ENCODE measurements at regions not wholly inside any gene's neighbourhood (a gene's known extent, or its start where the extent isn't known, plus 50 kb on each side); places are given as distances from the start of the nearest gene placed in this dataset.

GRCh38 chr2:144948205-144948855 lies 428.4 kb upstream of the ZEB2 start:
- no peak for DNase-seq
- Histone ChIP-seq H4K5ac (ENCODE audit: insufficient read length, low read depth, low read length) (no peak overlapping the region), H4K8ac (replicated peaks; ENCODE audit: insufficient read length, low read depth, low read length) (no peak overlapping the region), H3K14ac (ENCODE audit: insufficient read depth, low read length) (no peak overlapping the region), H3K9me3 (ENCODE audit: control insufficient read depth, low read depth, low read length) (no peaks in the 10 kb centered on the region), H2BK20ac (ENCODE audit: low read depth, low read length, poor library complexity, severe bottlenecking) (no peak overlapping the region), H3K4me2 (ENCODE audit: insufficient read depth, insufficient read length, low read length) (no peak overlapping the region), H3K79me1 (ENCODE audit: insufficient read depth, low read depth, low read length, poor library complexity, severe bottlenecking) (no peaks in the 10 kb centered on the region), H2AFZ (ENCODE audit: low read length) (no peak overlapping the region), H3K18ac (ENCODE audit: insufficient read length, low read depth, low read length) (no peak overlapping the region), H2BK5ac (ENCODE audit: insufficient read length, low read length) (no peak overlapping the region), H4K91ac (ENCODE audit: insufficient read length, low read depth, low read length) (no peak overlapping the region), H3K4ac (ENCODE audit: low read depth, low read length) (no peak overlapping the region), H2AK5ac (ENCODE audit: insufficient read length, low read length) (no peak overlapping the region), H2BK15ac (ENCODE audit: low read depth, low read length) (no peak overlapping the region), H4K20me1 (ENCODE audit: control insufficient read depth, insufficient read depth, insufficient read length) (no peaks in the 10 kb centered on the region), H3K23ac (ENCODE audit: insufficient read length, low read depth, low read length) (no peak overlapping the region), H3K27ac (ENCODE audit: insufficient read length, low read depth, low read length) (no peak overlapping the region), H3K56ac (ENCODE audit: insufficient read length, low read depth, low read length) (no peak overlapping the region), H3K23me2 (ENCODE audit: insufficient read length, low read depth, low read length, poor library complexity, severe bottlenecking) (no peaks in the 10 kb centered on the region), H3K4me1 (ENCODE audit: insufficient read depth, low read length) (no peaks in the 10 kb centered on the region), H3T11ph (ENCODE audit: low read length) (no peak overlapping the region), H3K79me2 (ENCODE audit: insufficient read depth, low read length) (no peaks in the 10 kb centered on the region), H2BK120ac (ENCODE audit: low read depth, low read length, poor library complexity, severe bottlenecking) (no peak overlapping the region), H3K9ac (ENCODE audit: extremely low read depth, insufficient read length, low read length) (no peak overlapping the region), H3K27me3 (ENCODE audit: insufficient read depth, low read length) (no peaks in the 10 kb centered on the region), H2BK12ac (ENCODE audit: insufficient read length, low read depth, low read length) (no peak overlapping the region)
- H3K9me3 Mint-ChIP-seq, result no peaks in the 10 kb centered on the region
- no peaks in the 10 kb centered on the region for H3K36me3 Mint-ChIP-seq (ENCODE audit: insufficient read depth in 1 of 3, low read depth in 3 of 3)
- TF ChIP-seq CTCF (conservative IDR thresholded peaks at IDR 0.05), result no peak
- no peak overlapping the region for H3K27ac Mint-ChIP-seq
- H3K27me3 Mint-ChIP-seq (ENCODE audit: low read depth), result no peaks in the 10 kb centered on the region
- WGBS (ENCODE audit: extremely low coverage, insufficient read length, low lambda C conversion rate), result no CpG with 5 or more reads among the region's 2 CpGs
- H3K4me1 Mint-ChIP-seq, result peaks cover 18 to 23% of the 10 kb centered on the region in 2 experiments
- no peak overlapping the region for H3K4me3 Mint-ChIP-seq
